H1 (cell line): ENCODE measurements at regions not wholly inside any gene's neighbourhood (a gene's known extent, or its start where the extent isn't known, plus 50 kb on each side); places are given as distances from the start of the nearest gene placed in this dataset.

Experiments
- CTCF ChIA-PET: fragments of 300-600 bp; sonication (Branson Sonifier 250); formaldehyde crosslinking; loops from one replicate; lab custom pipeline; 2021; ENCODE audit not compliant: partially characterized antibody; lab: Charles Lee
- POLR2A ChIA-PET: fragments of 300-600 bp; sonication (Branson Sonifier 250); formaldehyde crosslinking; loops from one replicate; lab custom pipeline; 2021; ENCODE audit warnings: inconsistent platforms; ENCODE audit not compliant: partially characterized antibody; lab: Charles Lee
- DNase-seq, 2 experiments: peaks; one replicate each; pipeline versions ENCODE4 v3.0.0 to v3.0.0-alpha.2; 2010 to 2022; ENCODE audit warnings: low spot score in 2 of 2, low read depth in 1 of 2, mixed read lengths in 1 of 2
- FAIRE-seq: peaks from 2 replicates; lab custom pipeline; 2011; peaks lifted over from hg19 to GRCh38; lab: Jason Lieb, UNC
- H2AFZ ChIP-seq: 2 replicates; pipeline ENCODE4 v1.8.1; 2012; ENCODE audit warnings: low read length, inconsistent platforms
- H2AK5ac ChIP-seq: 2 replicates; pipeline ENCODE4 v1.6.1; 2013; ENCODE audit warnings: low read depth, low read length
- H2BK120ac ChIP-seq: replicated peaks from 2 replicates; pipeline ENCODE3; 2013; ENCODE audit warnings: low read depth, low read length, inconsistent platforms
- H2BK12ac ChIP-seq: 2 replicates; pipeline ENCODE4 v1.6.1; 2013; ENCODE audit warnings: low read depth, low read length
- H2BK15ac ChIP-seq: 2 replicates; pipeline ENCODE4 v1.6.1; 2013; ENCODE audit warnings: low read length
- H2BK20ac ChIP-seq: 2 replicates; pipeline ENCODE4 v1.6.1; 2013; ENCODE audit warnings: low read length
- H2BK5ac ChIP-seq: 2 replicates; pipeline ENCODE4 v1.6.1; 2013; ENCODE audit warnings: low read depth, low read length
- H3K14ac ChIP-seq: 2 replicates; pipeline ENCODE4 v1.6.1; 2013; ENCODE audit warnings: inconsistent platforms; ENCODE audit not compliant: insufficient read length
- H3K18ac ChIP-seq: 2 replicates; pipeline ENCODE4 v1.6.1; 2013; ENCODE audit warnings: low read length; ENCODE audit errors: extremely low read depth
- H3K23ac ChIP-seq: 2 replicates; pipeline ENCODE4 v1.6.1; 2013; ENCODE audit warnings: inconsistent platforms; ENCODE audit not compliant: insufficient read length
- H3K23me2 ChIP-seq: 2 replicates; pipeline ENCODE4 v1.6.1; 2013; ENCODE audit warnings: low read depth, low read length
- H3K27ac ChIP-seq: 2 replicates; pipeline ENCODE4 v1.6.1; 2011; ENCODE audit warnings: low read depth, low read length, inconsistent platforms
- H3K27me3 ChIP-seq, 4 experiments: replicated peaks in 1 of 4; 1 replicate in 1 of 4; 2 replicates in 3 of 4; pipeline versions ENCODE4 v1.6.1 to v1.8.1; 2011 to 2013; ENCODE audit warnings: low read length in 3 of 4, mild to moderate bottlenecking in 3 of 4, inconsistent platforms in 2 of 4, mixed read lengths in 2 of 4, moderate library complexity in 1 of 4; ENCODE audit not compliant: control insufficient read depth in 3 of 4, insufficient read depth in 3 of 4; ENCODE audit errors: extremely low read depth in 1 of 4
- H3K36me3 ChIP-seq, 4 experiments: 2 replicates each; pipeline versions ENCODE4 v1.6.1 to v1.8.1; 2011 to 2013; ENCODE audit warnings: mild to moderate bottlenecking in 4 of 4, low read length in 3 of 4, moderate library complexity in 2 of 4, control low read depth in 1 of 4, inconsistent platforms in 1 of 4; ENCODE audit not compliant: insufficient read depth in 4 of 4, control insufficient read depth in 2 of 4
- H3K4ac ChIP-seq: replicated peaks from 2 replicates; pipeline ENCODE3; 2013; ENCODE audit warnings: low read length, low read depth, mixed read lengths, inconsistent platforms; ENCODE audit not compliant: insufficient read length
- H3K4me1 ChIP-seq, 4 experiments: replicated peaks in 1 of 4; 1 replicate in 1 of 4; 2 replicates in 3 of 4; pipeline versions ENCODE4 v1.6.1 to v1.8.1; 2011 to 2013; ENCODE audit warnings: low read length in 3 of 4, inconsistent platforms in 2 of 4, mixed read lengths in 1 of 4; ENCODE audit not compliant: insufficient read depth in 4 of 4, control insufficient read depth in 3 of 4
- H3K4me2 ChIP-seq, 2 experiments: 2 replicates each; pipeline versions ENCODE4 v1.6.1 to v1.8.1; 2011 to 2013; ENCODE audit warnings: low read depth in 2 of 2, low read length in 2 of 2, control low read depth in 1 of 2, inconsistent platforms in 1 of 2, mild to moderate bottlenecking in 1 of 2; ENCODE audit not compliant: insufficient read depth in 1 of 2
- H3K4me3 ChIP-seq, 4 experiments: fragments of 200-600, 300-600 bp in 1 of 4; sonication (generic), shearing (Covaris generic), sonication (Bioruptor Twin) in 1 of 4; 2 replicates each; pipeline versions ENCODE4 v1.5.1 to v1.8.1; 2011 to 2016; ENCODE audit warnings: low read length in 4 of 4, low read depth in 3 of 4, control low read depth in 2 of 4, inconsistent platforms in 2 of 4, mild to moderate bottlenecking in 2 of 4, mixed read lengths in 1 of 4, moderate library complexity in 1 of 4; ENCODE audit not compliant: insufficient read depth in 2 of 4; ENCODE audit errors: extremely low read depth in 1 of 4
- H3K56ac ChIP-seq: replicated peaks from 2 replicates; pipeline ENCODE3; 2013; ENCODE audit warnings: low read depth, mild to moderate bottlenecking, mixed read lengths, low read length, inconsistent platforms; ENCODE audit not compliant: insufficient read length
- H3K79me1 ChIP-seq: 2 replicates; pipeline ENCODE4 v1.6.1; 2013; ENCODE audit warnings: low read depth, low read length, control low read depth
- H3K79me2 ChIP-seq, 2 experiments: 2 replicates each; pipeline versions ENCODE4 v1.6.1 to v1.8.1; 2012 to 2013; ENCODE audit warnings: low read length in 2 of 2, mild to moderate bottlenecking in 2 of 2, inconsistent platforms in 1 of 2; ENCODE audit not compliant: insufficient read depth in 2 of 2, control insufficient read depth in 1 of 2
- H3K9ac ChIP-seq, 4 experiments: replicated peaks in 1 of 4; 1 replicate in 1 of 4; 2 replicates in 3 of 4; pipeline versions ENCODE4 v1.6.1 to v1.8.1; 2011 to 2013; ENCODE audit warnings: low read depth in 3 of 4, low read length in 3 of 4, control low read depth in 2 of 4, mild to moderate bottlenecking in 2 of 4, moderate library complexity in 2 of 4, inconsistent platforms in 1 of 4; ENCODE audit errors: extremely low read depth in 1 of 4
- H3K9me3 ChIP-seq, 2 experiments: 2 replicates each; pipeline versions ENCODE4 v1.6.1 to v1.8.1; 2012 to 2013; ENCODE audit warnings: mild to moderate bottlenecking in 2 of 2, moderate library complexity in 2 of 2, control low read depth in 1 of 2, inconsistent platforms in 1 of 2, low read depth in 1 of 2, low read length in 1 of 2, mixed read lengths in 1 of 2; ENCODE audit not compliant: insufficient read depth in 2 of 2
- H4K20me1 ChIP-seq, 2 experiments: replicated peaks in 1 of 2; 2 replicates each; pipeline versions ENCODE3 to v1.8.1; 2011 to 2013; ENCODE audit warnings: inconsistent platforms in 2 of 2, low read length in 2 of 2, mild to moderate bottlenecking in 1 of 2; ENCODE audit not compliant: insufficient read depth in 2 of 2, control insufficient read depth in 1 of 2
- H4K5ac ChIP-seq: 2 replicates; pipeline ENCODE4 v1.6.1; 2013; ENCODE audit warnings: low read length, low read depth, mixed read lengths, inconsistent platforms; ENCODE audit not compliant: insufficient read length
- H4K8ac ChIP-seq: 2 replicates; pipeline ENCODE4 v1.8.0; 2013; ENCODE audit warnings: mild to moderate bottlenecking, moderate library complexity, low read length, inconsistent platforms; ENCODE audit not compliant: insufficient read depth; ENCODE audit errors: extremely low read depth
- H4K91ac ChIP-seq: replicated peaks from 2 replicates; pipeline ENCODE3; 2013; ENCODE audit warnings: low read length, mixed read lengths, inconsistent platforms; ENCODE audit not compliant: insufficient read length
- EP300 ChIP-seq, 2 experiments: IDR thresholded peaks; 1 replicate in 1 of 2; 2 replicates in 1 of 2; pipeline ENCODE4 v1.6.1; 2011 to 2012; ENCODE audit warnings: low read depth in 2 of 2, low read length in 2 of 2, mild to moderate bottlenecking in 2 of 2, borderline replicate concordance in 1 of 2, inconsistent platforms in 1 of 2, moderate library complexity in 1 of 2
- POU5F1 ChIP-seq: IDR thresholded peaks from 2 replicates; pipeline ENCODE4 v1.6.1; 2011; ENCODE audit warnings: low read depth, mild to moderate bottlenecking, low read length, moderate library complexity
- RNF2 ChIP-seq: fragments of 200-900, 300-1000 bp; sonication (generic); IDR thresholded peaks from 2 replicates; pipeline ENCODE4 v1.7.1; 2016; ENCODE audit warnings: borderline replicate concordance, low read depth, mild to moderate bottlenecking, antibody characterized with exemption, low read length; ENCODE audit not compliant: poor library complexity, severe bottlenecking; ENCODE audit errors: missing control alignments
- SIRT6 ChIP-seq: IDR thresholded peaks from one replicate; pipeline ENCODE4 v1.7.1; 2012; ENCODE audit warnings: low read length, inconsistent platforms
- WGBS, 2 experiments: shearing (Covaris generic) in 1 of 2; methylation state at CpG; one replicate each; pipeline versions ENCODE4 v1.1.6 to v1.1.7; 2013 to 2015; ENCODE audit warnings: low lambda C conversion rate in 2 of 2, mixed read lengths in 2 of 2, inconsistent platforms in 1 of 2, low coverage in 1 of 2, missing lambda C conversion rate in 1 of 2; ENCODE audit not compliant: insufficient replicate concordance in 2 of 2, insufficient coverage in 1 of 2, insufficient read length in 1 of 2; ENCODE audit errors: extremely low coverage in 1 of 2, missing lambda C conversion rate in 1 of 2; 5-methylcytosine and 5-hydroxymethylcytosine counted together

- no peak overlapping the region for H4K91ac ChIP-seq
- peak overlapping the region; percentile 24; the same call in 1 of the 2 replicates for H2AFZ ChIP-seq
- no peaks in the 10 kb centered on the region for H4K20me1 ChIP-seq
- ChIA-PET CTCF (no interaction called here), POLR2A (no interaction called here)
- peaks cover 0 to 6% (median 2%) of the 10 kb centered on the region in 4 experiments; a peak in 2 of 7 replicates for H3K4me1 ChIP-seq
- no peaks in the 10 kb centered on the region for H3K36me3 ChIP-seq
- no peaks in the 10 kb centered on the region for H3K27me3 ChIP-seq
- FAIRE-seq (no peak), DNase-seq (no peak)
- H3K56ac ChIP-seq, result no peak overlapping the region
- H2BK120ac ChIP-seq, result no peak overlapping the region
- H4K8ac ChIP-seq, result no peak overlapping the region
- H3K79me1 ChIP-seq, result no peaks in the 10 kb centered on the region
- no peak overlapping the region for H2BK5ac ChIP-seq
- no peak overlapping the region for H3K4me2 ChIP-seq
- H3K27ac ChIP-seq, result no peak overlapping the region
- no peak overlapping the region for H4K5ac ChIP-seq
- no peak overlapping the region for H2BK20ac ChIP-seq
- H2AK5ac ChIP-seq, result no peak overlapping the region
- H3K9me3 ChIP-seq, result no peaks in the 10 kb centered on the region
- H3K9ac ChIP-seq, result no peak overlapping the region
- TF ChIP-seq SIRT6 (no peak), EP300 (IDR thresholded peaks at IDR 0.05; ENCODE audit: borderline replicate concordance in 1 of 2, low read depth in 2 of 2, low read length in 2 of 2) (no peak), RNF2 (no peak), POU5F1 (no peak)
- H3K4me3 ChIP-seq, result no peak overlapping the region
- H3K18ac ChIP-seq, result no peak overlapping the region
- H3K23me2 ChIP-seq, result no peaks in the 10 kb centered on the region
- no peak overlapping the region for H3K23ac ChIP-seq
- no peak overlapping the region for H2BK15ac ChIP-seq
- H3K14ac ChIP-seq, result no peak overlapping the region
- no peak overlapping the region for H2BK12ac ChIP-seq
- WGBS, 2 experiments, result 96% methylated on average over 3 of the region's 3 CpGs; no CpG with 5 or more reads in 1 of the 2 experiments
- no peak overlapping the region for H3K4ac ChIP-seq
- no peaks in the 10 kb centered on the region for H3K79me2 ChIP-seq
Measured at GRCh38 chr6:47919875-47920274, 138.0 kb downstream of the OPN5 start.
